NCI-H1092 treated with DMSO at 0.1 percent for 48 hours (cell line): ENCODE measurements at regions not wholly inside any gene's neighbourhood (a gene's known extent, or its start where the extent isn't known, plus 50 kb on each side); places are given as distances from the start of the nearest gene placed in this dataset.
A peak's percentile ranks its signal among the peaks of the same experiment; 100 is the strongest.
"Not testable (repeated sequence)": the region's sequence is repeated elsewhere in the genome, so short reads cannot be mapped to it uniquely, and the experiment has no call there.

ENCODE experiments used
- DNase-seq: peaks from one replicate; lab custom pipeline; 2025; lab: John Stamatoyannopoulos, UW

- no peak for DNase-seq
These were observed 50.5 kb upstream of the MAP4K3 start for GRCh38 chr2:39487398-39488250.

- DNase-seq, result no peak
These were observed 51.4 kb upstream of the MAP4K3 start for GRCh38 chr2:39488450-39488849.

GRCh38 chr2:39490586-39490985 is 53.5 kb upstream of the MAP4K3 start:
- DNase-seq, result no peak

- no peak for DNase-seq
These were observed 54.6 kb upstream of the MAP4K3 start for GRCh38 chr2:39491653-39492052.

GRCh38 chr2:39492095-39492590 is 55.1 kb upstream of the MAP4K3 start:
- DNase-seq, result no peak

- DNase-seq, result no peak
These were observed 55.6 kb upstream of the MAP4K3 start for GRCh38 chr2:39492716-39493115.

- DNase-seq, result no peak
These were observed 57.7 kb upstream of the MAP4K3 start for GRCh38 chr2:39494784-39495251.

- DNase-seq, result no peak
These were observed 60.2 kb upstream of the MAP4K3 start for GRCh38 chr2:39497082-39497801.

GRCh38 chr2:39498176-39498575 is 61.1 kb upstream of the MAP4K3 start:
- not testable (repeated sequence) for DNase-seq

- no peak for DNase-seq
These were observed 61.7 kb upstream of the MAP4K3 start for GRCh38 chr2:39498786-39499185.

GRCh38 chr2:39499336-39499735 is 62.3 kb upstream of the MAP4K3 start:
- no peak for DNase-seq

- DNase-seq, result no peak
These were observed 64.3 kb upstream of the MAP4K3 start for GRCh38 chr2:39501412-39501811.

- DNase-seq, result no peak
These were observed 66.2 kb upstream of the MAP4K3 start for GRCh38 chr2:39503277-39503676.

GRCh38 chr2:39504790-39505335 is 67.8 kb upstream of the MAP4K3 start:
- DNase-seq, result no peak

- DNase-seq, result no peak
These were observed 69.1 kb upstream of the MAP4K3 start for GRCh38 chr2:39506215-39506614.

GRCh38 chr2:39508198-39508597 is 71.1 kb upstream of the MAP4K3 start:
- DNase-seq, result no peak

GRCh38 chr2:39510140-39510539 is 73.1 kb upstream of the MAP4K3 start:
- no peak for DNase-seq

GRCh38 chr2:39511219-39511604 is 74.1 kb upstream of the MAP4K3 start:
- DNase-seq, result peak; percentile 8

GRCh38 chr2:39511605-39512433 is 74.7 kb upstream of the MAP4K3 start:
- no peak for DNase-seq

- DNase-seq, result no peak
These were observed 75.4 kb upstream of the MAP4K3 start for GRCh38 chr2:39512434-39512935.

- no peak for DNase-seq
These were observed 75.9 kb upstream of the MAP4K3 start for GRCh38 chr2:39512941-39513340.

GRCh38 chr2:39513641-39514094 is 76.6 kb upstream of the MAP4K3 start:
- DNase-seq, result peak; percentile 1
